DOHH2 (cell line): ENCODE measurements at regions not wholly inside any gene's neighbourhood (a gene's known extent, or its start where the extent isn't known, plus 50 kb on each side); places are given as distances from the start of the nearest gene placed in this dataset.

ENCODE experiments used
- H3F3A ChIP-seq: fragments of 200-600 bp; sonication (generic), shearing (Covaris generic); 2 replicates; pipeline ENCODE4 v1.6.0; 2016; ENCODE audit warnings: antibody characterized with exemption, mild to moderate bottlenecking; ENCODE audit not compliant: control insufficient read depth, insufficient read depth
- H3K27ac ChIP-seq: fragments of 200-600 bp; sonication (generic); 2 replicates; pipeline ENCODE4 v1.5.1; 2014; ENCODE audit warnings: low read depth, mild to moderate bottlenecking, low read length, moderate library complexity
- H3K27me3 ChIP-seq: fragments of 200-600 bp; sonication (generic); 2 replicates; pipeline ENCODE4 v1.6.1; 2014; ENCODE audit warnings: mild to moderate bottlenecking, low read length, mixed read lengths; ENCODE audit not compliant: control insufficient read depth
- H3K36me3 ChIP-seq: fragments of 200-600 bp; sonication (generic); 2 replicates; pipeline ENCODE4 v1.6.1; 2014; ENCODE audit warnings: mild to moderate bottlenecking, low read length, moderate library complexity, mixed read lengths; ENCODE audit not compliant: control insufficient read depth
- H3K4me1 ChIP-seq: fragments of 200-600 bp; sonication (generic); 2 replicates; pipeline ENCODE4 v1.6.1; 2014; ENCODE audit warnings: mild to moderate bottlenecking, low read length, mixed read lengths; ENCODE audit not compliant: control insufficient read depth
- H3K4me2 ChIP-seq: fragments of 200-600 bp; sonication (generic); 2 replicates; pipeline ENCODE4 v1.6.0; 2014; ENCODE audit warnings: mild to moderate bottlenecking, low read length, moderate library complexity
- H3K4me3 ChIP-seq: fragments of 200-600 bp; sonication (generic); 2 replicates; pipeline ENCODE4 v1.5.1; 2014; ENCODE audit warnings: mild to moderate bottlenecking, low read length, mixed read lengths
- H3K79me2 ChIP-seq: fragments of 200-600 bp; sonication (generic); 2 replicates; pipeline ENCODE4 v1.6.1; 2014; ENCODE audit warnings: mild to moderate bottlenecking, low read length, mixed read lengths; ENCODE audit not compliant: control insufficient read depth
- H3K9me2 ChIP-seq: fragments of 200-600 bp; sonication (generic); replicated peaks from 2 replicates; pipeline ENCODE4 v1.6.1; 2014; ENCODE audit warnings: mild to moderate bottlenecking, low read length, mixed read lengths; ENCODE audit not compliant: control insufficient read depth
- H3K9me3 ChIP-seq: fragments of 200-600 bp; sonication (generic); 2 replicates; pipeline ENCODE4 v1.6.1; 2014; ENCODE audit warnings: antibody characterized with exemption, low read length, mixed read lengths; ENCODE audit not compliant: control insufficient read depth, insufficient read depth
- H4K20me1 ChIP-seq: fragments of 200-600 bp; sonication (generic); 2 replicates; pipeline ENCODE4 v1.6.0; 2014; ENCODE audit warnings: low read depth, mild to moderate bottlenecking, antibody characterized with exemption, low read length, moderate library complexity; ENCODE audit not compliant: control insufficient read depth, insufficient read depth
- EZH2phosphoT487 ChIP-seq: fragments of 200-600 bp; sonication (generic); IDR thresholded peaks from 2 replicates; pipeline ENCODE4 v1.6.1; 2017; ENCODE audit warnings: borderline replicate concordance, mild to moderate bottlenecking, antibody characterized with exemption, low read length, moderate library complexity, mixed read lengths
- TF ChIP-seq, protein P1 (sequence below): fragments of 200-600 bp; sonication (generic); IDR thresholded peaks from one replicate; pipeline ENCODE4 v1.5.1; 2014; ENCODE audit warnings: antibody characterized with exemption, mild to moderate bottlenecking, low read depth, low read length; ENCODE audit not compliant: poor library complexity, severe bottlenecking

DNA sequence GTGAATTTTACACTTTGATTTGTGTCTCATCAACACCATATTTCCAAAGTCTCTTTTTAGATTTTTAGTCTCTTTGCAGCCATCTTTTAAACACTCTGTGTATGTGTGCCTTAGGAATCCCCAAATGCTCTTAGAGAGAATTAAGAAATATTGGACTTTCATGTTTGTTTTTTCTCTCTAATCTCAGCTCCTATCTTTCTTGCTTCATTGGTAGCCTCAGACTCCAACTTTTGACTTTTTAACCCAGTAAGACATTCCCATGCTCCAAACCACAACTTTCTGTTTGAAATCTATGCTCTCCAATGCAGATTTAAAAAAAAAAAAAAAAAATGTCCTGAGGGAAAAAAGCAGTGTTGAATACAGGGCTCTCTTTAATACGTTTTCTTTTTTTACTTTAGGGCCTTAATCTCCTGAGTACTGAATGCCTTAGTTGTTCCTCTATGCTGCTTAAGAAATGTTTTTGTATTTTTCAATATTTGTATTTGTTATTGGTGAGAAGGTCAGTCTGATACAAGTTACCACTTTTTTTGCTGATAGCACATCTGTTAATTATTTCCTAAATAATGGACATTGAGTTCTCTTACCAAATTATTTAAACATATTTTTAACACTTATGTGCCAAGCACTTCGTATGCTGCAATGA, 489.9 kb downstream of the NXPH1 start:
- no peaks in the 10 kb centered on the region for H3K79me2 ChIP-seq
- no peak overlapping the region for H3K27ac ChIP-seq
- no peaks in the 10 kb centered on the region for H3K9me3 ChIP-seq
- no peak overlapping the region for H3K4me3 ChIP-seq
- TF ChIP-seq, protein P1, sequence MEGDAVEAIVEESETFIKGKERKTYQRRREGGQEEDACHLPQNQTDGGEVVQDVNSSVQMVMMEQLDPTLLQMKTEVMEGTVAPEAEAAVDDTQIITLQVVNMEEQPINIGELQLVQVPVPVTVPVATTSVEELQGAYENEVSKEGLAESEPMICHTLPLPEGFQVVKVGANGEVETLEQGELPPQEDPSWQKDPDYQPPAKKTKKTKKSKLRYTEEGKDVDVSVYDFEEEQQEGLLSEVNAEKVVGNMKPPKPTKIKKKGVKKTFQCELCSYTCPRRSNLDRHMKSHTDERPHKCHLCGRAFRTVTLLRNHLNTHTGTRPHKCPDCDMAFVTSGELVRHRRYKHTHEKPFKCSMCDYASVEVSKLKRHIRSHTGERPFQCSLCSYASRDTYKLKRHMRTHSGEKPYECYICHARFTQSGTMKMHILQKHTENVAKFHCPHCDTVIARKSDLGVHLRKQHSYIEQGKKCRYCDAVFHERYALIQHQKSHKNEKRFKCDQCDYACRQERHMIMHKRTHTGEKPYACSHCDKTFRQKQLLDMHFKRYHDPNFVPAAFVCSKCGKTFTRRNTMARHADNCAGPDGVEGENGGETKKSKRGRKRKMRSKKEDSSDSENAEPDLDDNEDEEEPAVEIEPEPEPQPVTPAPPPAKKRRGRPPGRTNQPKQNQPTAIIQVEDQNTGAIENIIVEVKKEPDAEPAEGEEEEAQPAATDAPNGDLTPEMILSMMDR: no peak
- TF ChIP-seq EZH2phosphoT487: no peak
- H3K9me2 ChIP-seq: no peaks in the 10 kb centered on the region
- no peak overlapping the region for H3K4me2 ChIP-seq
- no peaks in the 10 kb centered on the region for H3K27me3 ChIP-seq
- no peaks in the 10 kb centered on the region for H3F3A ChIP-seq
- no peaks in the 10 kb centered on the region for H3K36me3 ChIP-seq
- H4K20me1 ChIP-seq: no peaks in the 10 kb centered on the region
- H3K4me1 ChIP-seq: no peaks in the 10 kb centered on the region

DNA sequence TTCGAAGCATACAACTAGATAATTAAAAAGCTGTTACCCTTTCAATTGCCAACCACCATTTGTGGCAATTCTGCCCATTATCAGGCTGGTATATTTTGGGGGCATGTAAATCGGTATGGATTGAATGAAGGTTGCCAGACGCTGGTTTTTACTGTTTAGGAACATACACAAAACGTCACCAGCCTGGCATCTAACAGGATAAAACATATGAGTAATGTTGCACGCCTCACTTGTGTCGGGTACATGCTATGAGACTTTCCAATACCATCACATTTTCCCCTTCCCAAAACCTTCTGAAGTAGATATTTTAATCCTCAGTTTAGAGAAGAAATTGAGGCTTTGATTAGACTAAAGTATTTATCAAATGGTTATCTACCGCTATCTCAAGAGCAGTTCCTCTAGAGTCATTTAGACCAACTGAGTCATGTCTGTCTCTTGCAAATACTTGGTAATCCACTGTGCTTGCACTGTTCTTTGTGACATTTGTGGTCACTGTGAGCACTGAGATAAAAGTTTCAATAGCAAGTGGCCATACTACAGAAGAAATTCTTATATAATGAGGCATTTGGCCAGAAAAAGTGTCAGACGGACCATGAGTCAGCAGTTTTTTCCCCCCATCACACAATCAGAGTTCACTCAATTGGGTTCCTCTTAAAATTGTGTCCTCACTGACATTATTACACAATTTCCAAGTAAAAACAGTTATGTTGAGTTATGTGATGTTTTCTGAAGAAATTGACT, 498.7 kb downstream of the NXPH1 start:
- no peaks in the 10 kb centered on the region for H3F3A ChIP-seq
- H3K4me2 ChIP-seq: no peak overlapping the region
- H3K27ac ChIP-seq: no peak overlapping the region
- no peak for TF ChIP-seq EZH2phosphoT487
- TF ChIP-seq, protein P1: no peak
- H3K79me2 ChIP-seq: no peaks in the 10 kb centered on the region
- no peaks in the 10 kb centered on the region for H3K9me2 ChIP-seq
- no peaks in the 10 kb centered on the region for H3K4me1 ChIP-seq
- H3K4me3 ChIP-seq: no peak overlapping the region
- no peaks in the 10 kb centered on the region for H3K9me3 ChIP-seq
- no peaks in the 10 kb centered on the region for H3K36me3 ChIP-seq
- no peaks in the 10 kb centered on the region for H4K20me1 ChIP-seq
- no peaks in the 10 kb centered on the region for H3K27me3 ChIP-seq

DNA sequence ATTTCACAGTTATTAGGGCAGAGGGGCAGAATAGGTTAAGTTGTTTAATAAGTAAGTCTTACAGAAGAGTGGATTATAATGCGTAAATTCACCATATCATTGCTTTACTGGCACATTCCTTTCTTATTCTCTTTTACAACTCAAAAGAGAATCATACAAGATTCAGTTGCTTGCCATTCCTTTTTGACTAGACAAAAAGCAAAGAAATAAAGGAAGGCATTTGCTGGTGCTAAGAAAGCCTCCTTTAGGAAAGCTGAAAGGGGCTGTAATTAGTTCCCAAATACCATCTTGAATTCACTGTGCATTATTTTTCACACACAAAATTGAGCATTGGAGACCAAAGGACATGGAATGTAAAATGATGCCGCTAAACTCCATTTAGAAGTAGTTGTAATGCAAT, 499.3 kb downstream of the NXPH1 start:
- H3K27ac ChIP-seq: no peak overlapping the region
- H3K4me1 ChIP-seq: no peaks in the 10 kb centered on the region
- no peaks in the 10 kb centered on the region for H3K27me3 ChIP-seq

More for the DNA sequence above, 499.3 kb downstream of the NXPH1 start:
- no peak overlapping the region for H3K4me3 ChIP-seq
- H3K9me3 ChIP-seq: no peaks in the 10 kb centered on the region
- no peak overlapping the region for H3K4me2 ChIP-seq
- H3K36me3 ChIP-seq: no peaks in the 10 kb centered on the region
- H3K79me2 ChIP-seq: no peaks in the 10 kb centered on the region
- H3K9me2 ChIP-seq: no peaks in the 10 kb centered on the region
- no peaks in the 10 kb centered on the region for H3F3A ChIP-seq
- TF ChIP-seq EZH2phosphoT487: no peak
- TF ChIP-seq, protein P1: no peak
- H4K20me1 ChIP-seq: no peaks in the 10 kb centered on the region
